ENCODE measurements at regions not wholly inside any gene's neighbourhood (a gene's known extent, or its start where the extent isn't known, plus 50 kb on each side); places are given as distances from the start of the nearest gene placed in this dataset.

GRCh38 chr15:37789397-37789786 lies 145.0 kb upstream of the TMCO5A start:
- TF ChIP-seq, protein P1, sequence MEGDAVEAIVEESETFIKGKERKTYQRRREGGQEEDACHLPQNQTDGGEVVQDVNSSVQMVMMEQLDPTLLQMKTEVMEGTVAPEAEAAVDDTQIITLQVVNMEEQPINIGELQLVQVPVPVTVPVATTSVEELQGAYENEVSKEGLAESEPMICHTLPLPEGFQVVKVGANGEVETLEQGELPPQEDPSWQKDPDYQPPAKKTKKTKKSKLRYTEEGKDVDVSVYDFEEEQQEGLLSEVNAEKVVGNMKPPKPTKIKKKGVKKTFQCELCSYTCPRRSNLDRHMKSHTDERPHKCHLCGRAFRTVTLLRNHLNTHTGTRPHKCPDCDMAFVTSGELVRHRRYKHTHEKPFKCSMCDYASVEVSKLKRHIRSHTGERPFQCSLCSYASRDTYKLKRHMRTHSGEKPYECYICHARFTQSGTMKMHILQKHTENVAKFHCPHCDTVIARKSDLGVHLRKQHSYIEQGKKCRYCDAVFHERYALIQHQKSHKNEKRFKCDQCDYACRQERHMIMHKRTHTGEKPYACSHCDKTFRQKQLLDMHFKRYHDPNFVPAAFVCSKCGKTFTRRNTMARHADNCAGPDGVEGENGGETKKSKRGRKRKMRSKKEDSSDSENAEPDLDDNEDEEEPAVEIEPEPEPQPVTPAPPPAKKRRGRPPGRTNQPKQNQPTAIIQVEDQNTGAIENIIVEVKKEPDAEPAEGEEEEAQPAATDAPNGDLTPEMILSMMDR (IDR thresholded peaks at IDR 0.05; ENCODE audit: low read depth, low read length): no peak
- no peak for TF ChIP-seq MYC (IDR thresholded peaks at IDR 0.05; ENCODE audit: low read depth, low read length)

Measured in NB4 (cell line).